Peyer's patch (tissue), 4 donors: ENCODE measurements at regions not wholly inside any gene's neighbourhood (a gene's known extent, or its start where the extent isn't known, plus 50 kb on each side); places are given as distances from the start of the nearest gene placed in this dataset.

Source experiments
- DNase-seq, 3 donors: peaks; one replicate each; pipeline ENCODE4 v3.0.0-alpha.2; 2017 to 2019
- H3K27ac ChIP-seq, 4 donors: fragments of 200-600 bp; sonication (generic); one replicate each; pipeline ENCODE4 v1.5.1; 2016 to 2019
- H3K27me3 ChIP-seq, 2 donors: fragments of 200-600 bp; sonication (generic); one replicate each; pipeline ENCODE4 v1.5.1; 2019
- H3K36me3 ChIP-seq, 3 donors: fragments of 200-600 bp; sonication (generic); one replicate each; pipeline ENCODE4 v1.5.1; 2016 to 2019
- H3K4me1 ChIP-seq, 4 donors: fragments of 200-600 bp; sonication (generic); one replicate each; pipeline ENCODE4 v1.5.1; 2016 to 2019
- H3K4me3 ChIP-seq, 4 donors: fragments of 200-600 bp; sonication (generic); 1 replicate in 3 of 4; 2 replicates in 1 of 4; pipeline ENCODE4 v1.5.1; 2016 to 2019; ENCODE audit warnings: mild to moderate bottlenecking in 1 of 4
- H3K9me3 ChIP-seq, 4 donors: fragments of 200-600 bp; sonication (generic); one replicate each; pipeline ENCODE4 v1.5.1; 2016 to 2019; ENCODE audit warnings: mild to moderate bottlenecking in 1 of 4
- CTCF ChIP-seq, 6 experiments: fragments of 450-650 bp in 4 of 6; fragments of 200-600 bp in 2 of 6; sonication (generic) in 1 of 6; IDR thresholded peaks; one replicate each; pipeline ENCODE4 v1.5.1; 2017 to 2019; ENCODE audit warnings: antibody characterized with exemption in 6 of 6, mild to moderate bottlenecking in 3 of 6, moderate library complexity in 1 of 6
- POLR2A ChIP-seq, 2 donors: fragments of 450-650 bp; IDR thresholded peaks; one replicate each; pipeline ENCODE4 v1.5.1; 2017; ENCODE audit warnings: antibody characterized with exemption in 2 of 2, mild to moderate bottlenecking in 2 of 2, moderate library complexity in 2 of 2

GRCh38 chr1:221949996-221950395 lies 208.1 kb upstream of the DUSP10 start:
- TF ChIP-seq POLR2A (IDR thresholded peaks at IDR 0.05) (no peak), CTCF (IDR thresholded peaks at IDR 0.05) (no peak)
- Histone ChIP-seq H3K27me3 (no peaks in the 10 kb centered on the region), H3K4me1 (no peaks in the 10 kb centered on the region), H3K36me3 (no peaks in the 10 kb centered on the region), H3K4me3 (no peak overlapping the region), H3K27ac (no peak overlapping the region), H3K9me3 (no peaks in the 10 kb centered on the region)
- DNase-seq, result no peak

DNA sequence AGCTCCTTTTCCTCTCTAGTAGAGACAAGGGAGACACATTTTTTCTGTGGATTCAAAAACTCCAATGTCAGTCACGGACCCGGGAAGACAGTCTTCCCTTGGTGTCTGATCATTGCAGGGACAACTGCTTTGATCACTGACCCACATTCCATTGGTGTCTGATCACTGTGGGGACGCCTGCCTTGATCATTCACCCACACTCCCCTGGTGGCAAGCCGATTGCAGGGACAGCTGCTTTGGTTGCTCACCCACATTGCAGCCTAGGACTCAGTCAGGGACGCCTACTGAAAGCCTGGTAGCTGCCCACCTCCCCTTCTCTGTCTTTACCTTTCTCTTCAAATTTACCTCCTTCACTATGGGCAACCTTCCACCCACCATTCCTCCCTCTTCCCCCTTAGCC lies 206.6 kb upstream of the DUSP10 start:
- no peak for DNase-seq
- TF ChIP-seq POLR2A (IDR thresholded peaks at IDR 0.05) (no peak), CTCF (IDR thresholded peaks at IDR 0.05) (no peak)

DNA sequence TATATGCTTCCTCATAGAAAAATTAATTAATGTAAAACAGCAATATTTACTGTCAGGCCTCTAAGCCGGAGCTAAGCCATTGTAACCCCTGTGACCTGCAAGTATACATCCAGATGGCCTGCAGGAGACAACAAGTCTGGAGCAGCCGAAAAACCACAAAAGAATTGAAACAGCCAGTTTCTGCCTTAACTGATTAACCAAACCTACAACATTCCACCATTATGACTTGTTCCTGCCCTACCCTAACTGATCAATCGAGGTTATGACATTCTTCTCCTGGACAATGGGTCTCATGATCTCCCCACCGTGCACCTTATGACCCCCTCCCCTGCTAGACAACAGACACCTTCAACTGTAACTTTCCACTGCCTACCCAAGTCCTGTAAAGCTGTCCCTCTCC lies 205.8 kb upstream of the DUSP10 start:
- H3K27me3 ChIP-seq, result no peaks in the 10 kb centered on the region
- no peaks in the 10 kb centered on the region for H3K9me3 ChIP-seq
- no peaks in the 10 kb centered on the region for H3K4me1 ChIP-seq
- TF ChIP-seq POLR2A (IDR thresholded peaks at IDR 0.05) (no peak), CTCF (IDR thresholded peaks at IDR 0.05) (no peak)
- H3K4me3 ChIP-seq, result no peak overlapping the region
- no peak overlapping the region for H3K27ac ChIP-seq
- no peaks in the 10 kb centered on the region for H3K36me3 ChIP-seq
- no peak for DNase-seq

More for the DNA sequence above, 206.6 kb upstream of the DUSP10 start:
- Histone ChIP-seq H3K27me3 (no peaks in the 10 kb centered on the region), H3K9me3 (no peaks in the 10 kb centered on the region), H3K27ac (no peak overlapping the region), H3K36me3 (no peaks in the 10 kb centered on the region), H3K4me3 (no peak overlapping the region), H3K4me1 (no peaks in the 10 kb centered on the region)

- H3K36me3 ChIP-seq, result no peaks in the 10 kb centered on the region
- no peak overlapping the region for H3K27ac ChIP-seq
- no peak for TF ChIP-seq CTCF (IDR thresholded peaks at IDR 0.05)
- no peak for TF ChIP-seq POLR2A (IDR thresholded peaks at IDR 0.05)
- no peak overlapping the region for H3K4me3 ChIP-seq
- H3K9me3 ChIP-seq, result no peaks in the 10 kb centered on the region
- H3K27me3 ChIP-seq, result no peaks in the 10 kb centered on the region
- DNase-seq, result no peak
- no peaks in the 10 kb centered on the region for H3K4me1 ChIP-seq
Observed at GRCh38 chr1:221946768-221947167, 204.9 kb upstream of the DUSP10 start.

- Histone ChIP-seq H3K4me3 (no peak overlapping the region), H3K4me1 (no peaks in the 10 kb centered on the region), H3K27ac (no peak overlapping the region), H3K9me3 (no peaks in the 10 kb centered on the region), H3K36me3 (no peaks in the 10 kb centered on the region), H3K27me3 (no peaks in the 10 kb centered on the region)
- no peak for DNase-seq
- no peak for TF ChIP-seq POLR2A (IDR thresholded peaks at IDR 0.05)
- no peak for TF ChIP-seq CTCF (IDR thresholded peaks at IDR 0.05)
Observed at GRCh38 chr1:221945669-221946068, 203.8 kb upstream of the DUSP10 start.

DNA sequence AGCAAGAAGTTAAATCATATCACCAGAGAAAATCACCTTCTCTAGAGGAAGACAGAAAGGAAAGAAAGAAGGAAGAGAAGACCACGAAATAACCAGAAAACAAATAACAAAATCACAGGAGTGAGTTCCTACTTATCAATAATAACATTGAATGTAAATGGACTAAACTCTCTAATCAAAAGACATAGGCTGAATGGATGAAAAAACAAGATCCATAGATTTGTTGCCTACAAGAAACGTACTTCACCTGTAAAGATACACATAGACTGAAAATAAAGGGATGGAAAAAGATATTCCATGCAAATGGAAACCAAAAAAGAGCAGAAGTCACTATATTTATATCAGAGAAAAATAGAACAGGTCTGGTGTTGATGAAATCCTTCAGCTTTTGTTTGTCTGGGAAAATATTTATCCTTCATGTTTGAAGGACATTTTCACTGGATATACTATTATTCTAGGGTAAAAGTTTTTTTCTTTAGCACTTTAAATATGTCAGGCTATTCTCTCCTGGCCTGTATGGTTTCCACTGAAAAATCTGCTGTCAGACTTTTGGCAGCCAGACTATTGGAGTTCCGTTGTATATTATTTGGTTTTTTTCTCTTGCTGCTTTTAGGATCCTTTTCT lies 202.5 kb upstream of the DUSP10 start:
- no peak overlapping the region for H3K4me3 ChIP-seq
- no peak overlapping the region for H3K27ac ChIP-seq
- no peak for TF ChIP-seq CTCF (IDR thresholded peaks at IDR 0.05)
- TF ChIP-seq POLR2A (IDR thresholded peaks at IDR 0.05), result no peak
- no peaks in the 10 kb centered on the region for H3K27me3 ChIP-seq
- H3K36me3 ChIP-seq, result no peaks in the 10 kb centered on the region
- H3K4me1 ChIP-seq, result no peaks in the 10 kb centered on the region
- H3K9me3 ChIP-seq, result no peaks in the 10 kb centered on the region
- DNase-seq, result no peak
